ENCODE measurements at regions not wholly inside any gene's neighbourhood (a gene's known extent, or its start where the extent isn't known, plus 50 kb on each side); places are given as distances from the start of the nearest gene placed in this dataset.

DNA sequence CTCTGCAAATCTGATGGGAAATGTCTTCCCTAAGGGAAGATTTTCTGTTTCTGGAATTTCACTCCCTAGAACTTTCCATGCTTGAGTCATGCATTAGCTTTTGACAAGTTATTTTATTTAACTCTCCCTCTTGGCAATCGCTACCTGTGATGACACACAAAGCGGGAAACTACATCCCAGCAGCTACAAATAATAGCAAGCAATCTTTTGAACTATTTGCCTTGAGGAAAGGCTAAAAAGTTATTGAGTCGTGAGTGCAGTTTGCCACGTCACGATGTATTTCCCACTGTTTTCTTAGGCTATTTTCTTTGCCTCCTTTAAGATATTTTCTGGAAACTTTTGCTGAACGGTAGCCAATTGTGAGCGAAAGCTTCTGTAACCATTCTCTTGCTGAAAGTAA lies 353.3 kb upstream of the HTR2A start:
- DNase-seq: no peak
- in situ Hi-C loops (cut with MboI; ENCODE audit: low pct_unique_long_range_greater_than_20kb, low sequenced_read_pairs): no loop called here

GRCh38 chr13:47249266-47249665 lies 352.4 kb upstream of the HTR2A start:
- DNase-seq: no peak
- in situ Hi-C loops (cut with MboI; ENCODE audit: low pct_unique_long_range_greater_than_20kb, low sequenced_read_pairs): no loop called here

DNA sequence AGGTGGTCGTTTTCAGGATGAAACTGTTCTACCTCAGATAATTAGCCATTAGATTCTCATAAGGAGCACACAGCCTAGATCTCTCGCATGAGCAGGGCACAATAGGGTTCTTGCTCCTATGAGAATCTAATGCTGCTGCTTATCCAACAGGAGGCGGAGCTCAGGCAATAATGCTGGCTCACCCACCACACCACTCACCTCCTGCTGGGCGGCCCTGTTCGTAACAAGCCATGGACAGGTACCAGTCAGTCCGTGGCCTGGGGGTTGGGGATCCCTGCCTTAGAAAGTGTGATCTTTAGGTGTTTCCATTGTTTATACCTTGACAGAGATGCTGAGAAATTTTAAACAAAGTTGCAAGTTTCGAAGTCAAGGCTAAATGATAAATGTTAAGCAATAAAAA lies 344.6 kb upstream of the HTR2A start:
- in situ Hi-C loops (cut with MboI; ENCODE audit: low pct_unique_long_range_greater_than_20kb, low sequenced_read_pairs): no loop called here
- no peak for DNase-seq

- no peak for DNase-seq
- in situ Hi-C loops (cut with MboI; ENCODE audit: low pct_unique_long_range_greater_than_20kb, low sequenced_read_pairs): no loop called here
Measured at GRCh38 chr13:47239025-47239424, 342.2 kb upstream of the HTR2A start.

DNA sequence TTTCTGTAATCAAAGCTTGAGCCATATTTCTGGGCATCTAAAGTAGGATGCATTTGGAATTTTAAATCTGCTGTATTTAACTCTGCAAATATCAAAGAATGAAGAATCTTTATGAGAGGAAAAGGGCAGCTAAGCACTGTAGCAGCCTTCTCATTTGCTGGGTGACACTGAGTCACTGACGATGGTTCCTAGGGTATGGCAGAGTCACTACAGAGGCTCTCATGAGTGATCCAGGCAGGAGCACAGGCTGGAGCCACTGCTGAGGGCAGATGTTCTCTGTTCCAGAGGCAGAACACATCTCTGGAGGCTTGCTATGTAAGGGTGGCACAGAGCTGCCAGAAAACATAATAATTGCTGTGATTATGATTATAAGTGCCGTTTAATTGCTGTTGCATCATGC lies 340.7 kb upstream of the HTR2A start:
- in situ Hi-C loops (cut with MboI; ENCODE audit: low pct_unique_long_range_greater_than_20kb, low sequenced_read_pairs): no loop called here

DNA sequence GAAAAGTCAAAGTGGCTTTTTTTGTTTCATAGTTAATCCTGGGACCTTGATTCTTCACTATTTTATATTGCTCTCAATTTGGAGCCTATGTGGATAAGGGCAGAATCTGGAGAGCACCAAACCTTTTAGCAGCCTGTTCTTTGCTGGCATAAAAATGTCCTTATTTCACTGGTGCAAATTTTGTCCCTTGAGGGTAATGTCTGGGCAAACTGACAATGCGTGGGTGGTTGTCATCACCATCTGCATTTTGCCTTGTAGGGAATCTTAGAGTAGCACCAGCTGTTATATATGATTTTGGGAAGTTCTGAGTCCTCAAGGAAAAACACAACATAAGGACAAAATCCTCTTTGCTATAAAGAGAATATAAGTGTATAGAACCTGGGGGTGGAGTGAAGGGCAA lies 336.9 kb upstream of the HTR2A start:
- DNase-seq: no peak
- in situ Hi-C loops (cut with MboI; ENCODE audit: low pct_unique_long_range_greater_than_20kb, low sequenced_read_pairs): no loop called here

More for the DNA sequence above, 340.7 kb upstream of the HTR2A start:
- DNase-seq: no peak

GRCh38 chr13:47232516-47232915 lies 335.7 kb upstream of the HTR2A start:
- in situ Hi-C loops (cut with MboI; ENCODE audit: low pct_unique_long_range_greater_than_20kb, low sequenced_read_pairs): no loop called here
- DNase-seq: no peak

GRCh38 chr13:47230155-47230554 lies 333.3 kb upstream of the HTR2A start:
- no peak for DNase-seq
- in situ Hi-C loops (cut with MboI; ENCODE audit: low pct_unique_long_range_greater_than_20kb, low sequenced_read_pairs): no loop called here

DNA sequence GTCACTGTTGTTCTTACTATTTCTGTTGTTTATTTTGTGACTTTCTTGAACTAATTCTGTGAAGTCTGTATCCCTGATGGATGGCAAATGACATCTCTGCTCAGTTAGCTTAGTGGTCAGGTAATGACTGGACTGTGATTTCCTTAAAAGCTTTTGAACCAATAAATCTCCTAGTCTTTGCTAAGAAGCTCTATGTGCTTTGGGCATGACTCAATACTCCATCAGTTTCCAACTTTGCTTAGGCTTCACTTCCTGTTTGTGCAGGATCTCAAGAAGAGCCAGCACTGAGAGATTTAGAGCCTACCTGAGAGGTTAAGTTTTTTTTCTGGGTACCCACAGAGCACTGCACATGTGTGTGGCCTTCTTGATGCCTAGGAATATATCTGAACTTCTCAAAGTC lies 329.7 kb upstream of the HTR2A start:
- DNase-seq: no peak
- in situ Hi-C loops (cut with MboI; ENCODE audit: low pct_unique_long_range_greater_than_20kb, low sequenced_read_pairs): no loop called here

- no peak for DNase-seq
- in situ Hi-C loops (cut with MboI; ENCODE audit: low pct_unique_long_range_greater_than_20kb, low sequenced_read_pairs): no loop called here
Measured at GRCh38 chr13:47220453-47221140, 323.7 kb upstream of the HTR2A start.

- in situ Hi-C loops (cut with MboI; ENCODE audit: low pct_unique_long_range_greater_than_20kb, low sequenced_read_pairs): no loop called here
- DNase-seq: no peak
Measured at GRCh38 chr13:47218611-47219010, 321.8 kb upstream of the HTR2A start.

GRCh38 chr13:47216176-47216822 lies 319.4 kb upstream of the HTR2A start:
- DNase-seq: no peak
- in situ Hi-C loops (cut with MboI; ENCODE audit: low pct_unique_long_range_greater_than_20kb, low sequenced_read_pairs): no loop called here

DNA sequence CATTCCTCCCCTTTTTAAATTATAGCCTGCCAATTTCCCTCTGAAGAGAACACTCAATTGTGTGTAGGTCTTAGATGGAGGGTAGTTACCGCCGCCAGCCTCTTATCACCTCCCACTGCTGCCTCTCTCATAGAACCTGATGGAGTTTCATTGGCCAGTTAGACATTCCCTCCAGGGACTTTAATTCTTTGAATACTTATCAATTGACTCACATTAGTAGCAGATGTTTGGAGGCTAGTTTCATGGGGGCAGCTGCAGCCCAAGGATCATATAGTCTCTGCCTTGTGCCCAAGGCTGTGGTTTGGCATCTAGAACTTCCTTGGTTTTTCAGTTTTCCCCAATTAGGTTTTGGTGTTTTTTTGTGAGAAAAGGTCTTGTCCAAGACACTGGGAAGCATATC lies 318.9 kb upstream of the HTR2A start:
- in situ Hi-C loops (cut with MboI; ENCODE audit: low pct_unique_long_range_greater_than_20kb, low sequenced_read_pairs): no loop called here
- no peak for DNase-seq

DNA sequence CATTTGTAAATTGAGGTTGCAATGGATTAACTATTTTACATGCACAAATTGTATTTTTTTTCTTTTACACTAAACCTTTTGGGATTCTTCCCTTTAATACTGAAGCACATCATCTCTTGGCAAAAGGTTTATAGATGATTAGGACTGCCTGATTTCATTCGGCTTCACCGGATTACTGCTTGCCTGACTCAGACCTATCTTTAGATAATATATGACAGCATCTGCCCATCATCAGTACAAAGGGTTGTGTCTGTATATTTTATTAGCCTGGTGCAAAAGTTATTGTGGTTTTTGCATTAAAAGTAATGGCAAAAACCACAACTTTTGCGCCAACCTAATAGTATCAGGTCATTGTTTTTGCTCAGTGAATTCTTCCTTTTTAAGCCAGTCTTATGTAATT lies 316.2 kb upstream of the HTR2A start:
- no peak for DNase-seq
- in situ Hi-C loops (cut with MboI; ENCODE audit: low pct_unique_long_range_greater_than_20kb, low sequenced_read_pairs): no loop called here

GRCh38 chr13:47211106-47211505 lies 314.3 kb upstream of the HTR2A start:
- no peak for DNase-seq
- in situ Hi-C loops (cut with MboI; ENCODE audit: low pct_unique_long_range_greater_than_20kb, low sequenced_read_pairs): no loop called here

GRCh38 chr13:47206111-47206510 lies 309.3 kb upstream of the HTR2A start:
- no peak for DNase-seq
- in situ Hi-C loops (cut with MboI; ENCODE audit: low pct_unique_long_range_greater_than_20kb, low sequenced_read_pairs): no loop called here

- in situ Hi-C loops (cut with MboI; ENCODE audit: low pct_unique_long_range_greater_than_20kb, low sequenced_read_pairs): no loop called here
- no peak for DNase-seq
Measured at GRCh38 chr13:47190696-47191305, 293.9 kb upstream of the HTR2A start.

GRCh38 chr13:47188802-47189201 lies 291.9 kb upstream of the HTR2A start:
- no peak for DNase-seq
- in situ Hi-C loops (cut with MboI; ENCODE audit: low pct_unique_long_range_greater_than_20kb, low sequenced_read_pairs): no loop called here

- in situ Hi-C loops (cut with MboI; ENCODE audit: low pct_unique_long_range_greater_than_20kb, low sequenced_read_pairs): no loop called here
- DNase-seq: no peak
Measured at GRCh38 chr13:47186471-47186870, 289.6 kb upstream of the HTR2A start.

DNA sequence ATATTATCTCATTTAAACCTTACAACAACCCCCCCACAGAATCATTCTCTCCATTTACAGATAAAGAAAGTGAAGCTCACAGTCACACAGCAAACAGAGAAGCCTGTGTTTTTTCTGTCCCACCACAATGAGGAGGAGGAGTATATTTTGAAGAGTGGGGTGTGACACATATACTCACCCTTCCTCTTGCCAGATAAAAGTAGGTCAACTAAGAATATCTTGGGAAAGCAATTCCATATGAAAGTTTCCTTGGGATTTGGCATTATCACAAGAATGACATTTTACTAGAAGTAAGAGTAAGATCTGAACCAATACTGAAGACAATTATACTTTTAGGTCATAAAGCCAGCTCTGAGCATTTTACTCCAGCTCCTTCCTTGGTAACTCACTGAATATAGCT lies 287.5 kb upstream of the HTR2A start:
- DNase-seq: no peak
- in situ Hi-C loops (cut with MboI; ENCODE audit: low pct_unique_long_range_greater_than_20kb, low sequenced_read_pairs): no loop called here

GRCh38 chr13:47179321-47179720 lies 282.5 kb upstream of the HTR2A start:
- DNase-seq: no peak
- in situ Hi-C loops (cut with MboI; ENCODE audit: low pct_unique_long_range_greater_than_20kb, low sequenced_read_pairs): no loop called here
